Heart right ventricle (tissue), 16 donors: ENCODE measurements at regions not wholly inside any gene's neighbourhood (a gene's known extent, or its start where the extent isn't known, plus 50 kb on each side); places are given as distances from the start of the nearest gene placed in this dataset.

ENCODE experiments used
- ATAC-seq, 8 donors: fragments of 200-7000 bp; cut with Tn5 transposase; one replicate each; pipeline ENCODE4 v1.9.1; 2020; ENCODE audit warnings: mild to moderate bottlenecking in 8 of 8, moderate library complexity in 8 of 8, moderate number of reproducible peaks in 1 of 8
- DNase-seq, 2 donors: peaks; one replicate each; pipeline ENCODE4 v3.0.0-alpha.2; 2020
- H3K27ac ChIP-seq, 10 donors: fragments of 200-600 bp; sonication (generic) in 2 of 10; one replicate each; pipeline versions ENCODE4 v1.5.0 to v1.8.0; 2020 to 2022; ENCODE audit warnings: mild to moderate bottlenecking in 3 of 10
- H3K27me3 ChIP-seq, 7 donors: fragments of 200-600 bp; one replicate each; pipeline ENCODE4 v1.8.0; 2021 to 2022; ENCODE audit warnings: mild to moderate bottlenecking in 2 of 7
- H3K36me3 ChIP-seq, 9 donors: fragments of 200-600 bp; sonication (generic) in 1 of 9; one replicate each; pipeline versions ENCODE4 v1.5.0 to v1.8.0; 2020 to 2022; ENCODE audit warnings: mild to moderate bottlenecking in 2 of 9
- H3K4me1 ChIP-seq, 9 donors: fragments of 200-600 bp; sonication (generic) in 1 of 9; one replicate each; pipeline versions ENCODE4 v1.5.0 to v1.8.0; 2020 to 2022; ENCODE audit warnings: mild to moderate bottlenecking in 4 of 9
- H3K4me3 ChIP-seq, 10 donors: fragments of 200-600 bp; sonication (generic) in 2 of 10; one replicate each; pipeline versions ENCODE4 v1.5.0 to v1.8.0; 2020 to 2022; ENCODE audit warnings: mild to moderate bottlenecking in 7 of 10, moderate library complexity in 2 of 10
- H3K9me3 ChIP-seq, 11 donors: fragments of 200-600 bp in 10 of 11; sonication (generic) in 2 of 11; one replicate each; pipeline versions ENCODE4 v1.5.0 to v1.8.0; 2013 to 2022; ENCODE audit warnings: mild to moderate bottlenecking in 2 of 11, control low read depth in 1 of 11, moderate library complexity in 1 of 11
- CTCF ChIP-seq, 9 donors: fragments of 200-600 bp; sonication (generic) in 2 of 9; IDR thresholded peaks; one replicate each; pipeline versions ENCODE4 v1.5.0 to v1.8.0; 2021 to 2022; ENCODE audit warnings: antibody characterized with exemption in 9 of 9, mild to moderate bottlenecking in 5 of 9, moderate library complexity in 1 of 9
- WGBS, 2 donors: extraction: QIAGEN DNeasy Blood & Tissue Kit; methylation state at CpG; one replicate each; pipeline ENCODE4 v1.1.7; 2013; ENCODE audit warnings: inconsistent platforms in 1 of 2; 5-methylcytosine and 5-hydroxymethylcytosine counted together
- intact Hi-C, 10 donors: fragments of 100-400 bp; cut with DNase I; formaldehyde crosslinking; loops; one replicate each; pipeline versions ENCODE4 v1.11.1 to v1.14.2; 2022
- donor health status: Arrhythmogenic right ventricular cardiomyopathy.
- donor health status: ischemic (EF 13 %, LVEDD 7.1; RV severe dilation, severe dysfunction).
- donor health status: healthy with polysubstance abuse.
- donor health status: DM: no; HTN: yes; CAD: no.
- donor health status: DM: no; HTN: no; CAD: no.
- donor health status: ischemic (EF 25% LVEDD 6.9; RV normal size, moderate dysfunction).
- donor health status: ischemic (EF 25% LVEDD 5.7; RV mildly dilated, moderate dysfunction).
- donor health status: healthy.
- donor health status: DM: yes; HTN: yes; CAD: no.
- donor health status: Ischemic cardiomyopathy.
- donor health status: ischemic (EF 35%, LVEDD 5.7; RV mildly dilated, moderate dysfunction).
- donor health status: nonischemic (EF 11% LVEDD 7.7; RV severe dilation, severe dysfunction).
- donor health status: DM: yes; HTN: yes; CAD: no.
- donor health status: PGD.
- donor health status: ischemic (EF 29% LVEDD 5.4; RV normal size, mild dysfunction).
- donor health status: nonischemic (EF 23%, LVEDD 6.1; RV moderate dilation, normal function).

GRCh38 chr1:185404907-185405568 lies 88.0 kb upstream of the IVNS1ABP start:
- ATAC-seq (no peak), DNase-seq (no peak)
- intact Hi-C loops: loop anchor here in 1 of 10 donors (10.0 kb wide), 1 partner anchor 60 kb away; no protein-coding TSS in a partner anchor
- H3K9me3 ChIP-seq: peaks cover 0 to 4% (median 0%) of the 10 kb centered on the region in 11 donors
- no peak overlapping the region for H3K27ac ChIP-seq
- peaks cover 0 to 17% (median 0%) of the 10 kb centered on the region in 9 donors for H3K4me1 ChIP-seq
- H3K27me3 ChIP-seq: no peaks in the 10 kb centered on the region
- H3K36me3 ChIP-seq: no peaks in the 10 kb centered on the region
- peak overlapping the region in 3 of 10 donors; percentile 12 to 29 (median 29) for H3K4me3 ChIP-seq
- WGBS, 2 donors: 87 to 92% methylated on average over 6 of the region's 6 CpGs
- no peak for TF ChIP-seq CTCF (IDR thresholded peaks at IDR 0.05)

- H3K4me1 ChIP-seq: peaks cover 0 to 9% (median 0%) of the 10 kb centered on the region in 9 donors
- H3K9me3 ChIP-seq: peaks cover 0 to 4% (median 0%) of the 10 kb centered on the region in 11 donors
- H3K27me3 ChIP-seq: no peaks in the 10 kb centered on the region
- peak overlapping the region in 4 of 10 donors; percentile 12 to 29 (median 26) for H3K4me3 ChIP-seq
- DNase-seq (peak; percentile 30 to 43), ATAC-seq (peak in 4 of 8 donors; percentile 55 to 73 (median 58))
- intact Hi-C loops: loop anchor here in 1 of 10 donors (10.0 kb wide), 1 partner anchor 61 kb away; no protein-coding TSS in a partner anchor
- whole genome bisulfite sequencing, 2 donors: 19 to 51% methylated on average over 12 of the region's 12 CpGs
- H3K36me3 ChIP-seq: no peaks in the 10 kb centered on the region
- no peak for TF ChIP-seq CTCF (IDR thresholded peaks at IDR 0.05)
- H3K27ac ChIP-seq: no peak overlapping the region
These were observed 87.2 kb upstream of the IVNS1ABP start for GRCh38 chr1:185404291-185404690.

GRCh38 chr1:185402930-185403329 lies 85.9 kb upstream of the IVNS1ABP start:
- peak overlapping the region in 1 of 10 donors; percentile 4 for H3K27ac ChIP-seq
- no peak for TF ChIP-seq CTCF (IDR thresholded peaks at IDR 0.05)
- 94 to 98% methylated on average over 3 of the region's 3 CpGs for WGBS, 2 donors
- H3K36me3 ChIP-seq: no peaks in the 10 kb centered on the region
- no peak for DNase-seq
- peaks cover 0 to 6% (median 0%) of the 10 kb centered on the region in 9 donors for H3K4me1 ChIP-seq
- H3K27me3 ChIP-seq: no peaks in the 10 kb centered on the region
- H3K4me3 ChIP-seq: no peak overlapping the region
- peak in 1 of 8 donors; percentile 42 for ATAC-seq
- intact Hi-C loops: loop anchor here in 1 of 10 donors (10.0 kb wide), 1 partner anchor 62 kb away; no protein-coding TSS in a partner anchor
- peaks cover 0 to 4% (median 0%) of the 10 kb centered on the region in 11 donors for H3K9me3 ChIP-seq

GRCh38 chr1:185401019-185401418 lies 84.0 kb upstream of the IVNS1ABP start:
- no peak overlapping the region for H3K27ac ChIP-seq
- H3K4me1 ChIP-seq: peaks cover 0 to 6% (median 0%) of the 10 kb centered on the region in 9 donors
- intact Hi-C loops: loop anchor here in 1 of 10 donors (10.0 kb wide), 1 partner anchor 64 kb away; no protein-coding TSS in a partner anchor
- no peak for TF ChIP-seq CTCF (IDR thresholded peaks at IDR 0.05)
- H3K27me3 ChIP-seq: no peaks in the 10 kb centered on the region
- H3K36me3 ChIP-seq: no peaks in the 10 kb centered on the region
- H3K9me3 ChIP-seq: peaks cover 0 to 2% (median 0%) of the 10 kb centered on the region in 11 donors
- DNase-seq: no peak
- no peak for ATAC-seq
- WGBS, 2 donors: 90 to 91% methylated on average over 3 of the region's 3 CpGs
- H3K4me3 ChIP-seq: no peak overlapping the region
